HS-27A (cell line): ENCODE measurements at regions not wholly inside any gene's neighbourhood (a gene's known extent, or its start where the extent isn't known, plus 50 kb on each side); places are given as distances from the start of the nearest gene placed in this dataset.
"Not testable (repeated sequence)": the region's sequence is repeated elsewhere in the genome, so short reads cannot be mapped to it uniquely, and the experiment has no call there.

Experiments
- DNase-seq: peaks from one replicate; pipeline ENCODE4 v3.0.0-alpha.2; 2012; ENCODE audit warnings: low read depth, missing footprints

DNA sequence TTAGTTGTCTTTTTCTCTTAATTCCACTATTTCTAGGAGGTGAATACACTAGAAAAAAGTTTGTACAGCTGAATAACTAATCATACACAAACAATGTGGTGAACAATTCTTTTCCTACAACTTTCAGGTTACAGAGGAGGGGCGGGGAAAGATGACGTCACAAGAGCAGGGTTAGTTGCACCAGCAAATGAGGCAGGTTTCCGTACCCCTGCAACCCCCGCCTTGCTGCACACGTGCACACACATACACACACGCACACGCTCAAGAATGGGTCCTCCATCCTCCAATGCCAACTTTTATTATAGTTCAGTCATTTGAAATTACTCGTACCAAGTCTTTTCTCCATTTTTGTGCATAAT lies 122.8 kb downstream of the ARL4C start:
- DNase-seq: no peak

DNA sequence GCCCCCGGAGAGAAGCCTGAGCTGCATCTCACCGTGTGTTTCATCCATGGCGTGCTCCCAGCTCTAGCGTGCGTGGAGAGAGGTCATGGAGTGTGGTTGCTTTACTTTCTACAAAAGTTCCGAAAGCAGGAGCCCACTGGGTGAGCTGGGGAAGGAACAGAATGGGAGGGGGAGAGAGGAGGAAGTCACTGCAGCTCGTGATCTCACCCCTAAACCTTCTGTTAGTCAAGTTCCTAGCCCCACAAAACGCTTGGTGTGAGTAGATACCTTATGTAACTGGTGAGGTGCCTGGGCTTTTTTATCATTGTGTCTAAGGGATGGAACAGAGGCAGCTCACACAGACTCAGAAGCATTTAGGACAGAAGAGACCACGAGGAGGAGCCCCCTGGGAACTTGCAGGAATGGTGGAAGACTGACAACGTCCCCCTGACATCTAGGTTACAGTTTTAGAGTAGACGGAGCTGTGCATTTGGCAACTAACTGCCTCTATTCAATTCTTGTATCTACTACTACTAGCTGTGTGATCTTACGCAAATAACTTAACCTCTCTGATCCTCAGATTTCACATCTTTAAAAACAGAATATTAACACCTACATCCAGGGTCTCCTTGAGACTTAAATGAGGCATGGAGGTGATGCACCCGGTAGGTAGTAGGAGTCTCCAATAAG lies 123.3 kb downstream of the ARL4C start:
- DNase-seq: no peak

- no peak for DNase-seq
Observed at GRCh38 chr2:234373060-234373459, 123.8 kb downstream of the ARL4C start.

GRCh38 chr2:234372506-234372905 lies 124.4 kb downstream of the ARL4C start:
- no peak for DNase-seq

DNA sequence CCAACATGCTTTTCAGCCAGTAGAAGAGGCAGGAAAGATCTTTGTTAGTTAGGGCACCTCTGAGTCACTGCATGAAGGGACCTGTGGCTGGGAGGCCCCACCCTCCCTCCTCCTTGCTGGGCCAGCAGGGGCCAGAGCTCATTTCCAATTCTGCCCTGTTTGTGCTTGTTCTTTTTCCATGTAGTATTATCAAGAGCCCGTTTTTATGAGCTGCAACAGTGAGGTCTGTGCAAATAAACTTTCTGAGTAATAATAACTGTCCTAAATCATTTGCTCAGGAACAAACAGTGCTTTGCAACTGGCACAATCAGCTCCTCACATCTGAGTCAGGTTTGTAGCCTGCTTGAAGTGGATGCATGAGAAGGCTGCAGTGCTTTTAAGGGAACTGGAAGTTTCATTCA lies 128.0 kb downstream of the ARL4C start:
- no peak for DNase-seq

GRCh38 chr2:234366891-234367290 lies 130.0 kb downstream of the ARL4C start:
- DNase-seq: no peak

GRCh38 chr2:234364661-234365060 lies 132.2 kb downstream of the ARL4C start:
- no peak for DNase-seq

DNA sequence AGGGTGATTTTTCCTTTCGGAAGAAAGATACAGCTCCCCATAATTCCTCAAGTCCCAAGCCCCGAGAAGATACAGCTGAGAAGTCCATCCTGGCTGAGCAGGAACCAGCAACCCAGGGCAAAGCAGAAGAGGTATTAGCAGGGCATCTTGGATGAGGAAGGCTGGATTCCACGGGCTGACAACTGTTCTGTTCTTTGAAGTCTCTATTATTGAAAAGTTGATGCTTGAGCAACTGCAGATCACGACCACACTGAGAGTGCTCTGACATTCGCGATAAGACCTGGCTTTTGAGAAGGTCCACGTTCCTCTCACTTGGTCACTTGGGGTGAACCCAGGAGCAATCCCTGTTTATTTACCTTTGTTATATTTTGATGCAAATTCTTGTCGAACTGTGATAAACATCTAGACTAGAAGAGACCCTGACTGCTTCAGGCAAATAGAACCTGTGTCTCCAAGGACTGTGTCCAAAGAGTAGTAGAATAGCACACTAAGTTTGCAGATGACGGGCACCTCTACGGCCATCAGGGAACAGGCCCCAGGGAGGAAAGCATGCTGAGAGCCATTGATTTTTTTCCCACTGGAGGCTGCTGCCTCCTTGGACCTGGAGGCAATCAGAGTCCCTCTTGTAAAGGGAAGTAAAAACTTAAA lies 133.1 kb downstream of the ARL4C start:
- DNase-seq: no peak

- DNase-seq: no peak
Observed at GRCh38 chr2:234363011-234363487, 133.8 kb downstream of the ARL4C start.

GRCh38 chr2:234360313-234360975 lies 136.4 kb downstream of the ARL4C start:
- DNase-seq: not testable (repeated sequence)

DNA sequence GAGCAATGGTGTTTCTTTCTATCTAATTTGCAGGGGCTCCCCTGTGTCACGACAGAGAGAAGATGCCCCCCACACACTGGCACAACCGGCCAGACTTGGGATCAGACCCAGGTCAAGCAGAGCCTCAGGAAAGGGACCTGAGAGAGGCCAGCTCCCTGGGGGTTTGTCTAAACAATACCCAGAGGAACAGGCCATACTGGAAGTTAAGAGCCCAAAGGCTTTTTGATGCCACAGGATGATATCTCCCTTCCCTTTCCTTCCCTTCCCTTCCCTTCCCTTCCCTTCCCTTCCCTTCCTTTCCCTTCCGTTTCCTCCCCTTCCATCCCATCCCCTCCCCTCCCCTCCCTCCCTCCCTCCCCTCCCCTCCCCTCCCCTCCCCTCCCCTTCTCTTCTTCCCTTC lies 139.2 kb downstream of the ARL4C start:
- DNase-seq: no peak

- no peak for DNase-seq
Observed at GRCh38 chr2:234355808-234356365, 141.0 kb downstream of the ARL4C start.

DNA sequence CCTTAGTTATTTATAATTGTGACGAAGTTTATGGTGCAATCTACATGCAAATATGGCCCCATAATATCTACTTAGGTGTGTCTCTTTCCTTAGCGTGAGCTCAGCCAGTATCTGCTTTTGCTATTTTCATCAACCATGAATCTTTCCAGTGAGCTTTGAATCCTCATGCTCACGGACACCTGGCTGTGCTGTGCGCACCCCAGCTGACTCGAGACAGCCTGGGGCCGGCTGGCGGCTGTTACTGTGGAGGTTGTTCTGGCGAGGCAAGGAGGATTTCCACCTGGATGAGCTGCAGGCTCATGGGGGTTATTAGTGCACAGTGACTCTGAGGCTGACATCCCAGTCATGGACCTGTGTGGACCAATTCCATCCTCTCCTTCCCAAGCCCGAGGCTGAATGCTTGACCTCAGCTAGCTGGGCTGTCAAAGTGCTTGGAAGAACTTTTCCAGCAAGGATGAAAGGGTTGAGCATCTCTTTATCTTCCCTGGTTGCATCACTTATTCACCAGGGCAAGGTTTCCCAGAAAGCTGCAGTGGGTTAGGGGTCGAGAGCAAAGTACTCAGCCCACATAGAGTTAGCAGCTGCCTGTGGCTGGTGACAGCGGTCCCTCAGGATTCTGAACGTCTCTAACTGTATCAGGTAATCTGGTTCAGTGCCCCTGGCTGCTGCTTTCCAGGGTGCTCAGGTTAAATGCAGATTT lies 141.7 kb downstream of the ARL4C start:
- no peak for DNase-seq

DNA sequence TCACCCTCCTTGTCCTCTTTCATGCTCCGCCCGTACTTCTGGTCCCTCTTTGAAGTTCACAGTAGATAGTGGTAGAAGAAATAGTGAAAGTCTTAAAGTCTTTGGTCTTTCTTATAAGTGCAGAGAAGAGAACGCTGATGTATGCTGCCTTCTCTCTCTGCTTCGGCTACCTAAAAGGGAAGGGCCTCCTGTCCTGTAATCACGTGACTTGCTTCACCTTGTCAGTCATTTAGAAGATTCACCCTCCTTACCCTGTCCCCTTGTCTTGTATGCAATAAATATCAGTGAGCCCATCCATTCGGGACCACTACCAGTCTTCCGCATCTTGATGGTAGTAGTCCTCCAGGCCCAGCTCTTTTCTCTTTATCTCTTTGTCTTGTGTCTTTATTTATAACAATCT lies 144.6 kb downstream of the ARL4C start:
- no peak for DNase-seq

DNA sequence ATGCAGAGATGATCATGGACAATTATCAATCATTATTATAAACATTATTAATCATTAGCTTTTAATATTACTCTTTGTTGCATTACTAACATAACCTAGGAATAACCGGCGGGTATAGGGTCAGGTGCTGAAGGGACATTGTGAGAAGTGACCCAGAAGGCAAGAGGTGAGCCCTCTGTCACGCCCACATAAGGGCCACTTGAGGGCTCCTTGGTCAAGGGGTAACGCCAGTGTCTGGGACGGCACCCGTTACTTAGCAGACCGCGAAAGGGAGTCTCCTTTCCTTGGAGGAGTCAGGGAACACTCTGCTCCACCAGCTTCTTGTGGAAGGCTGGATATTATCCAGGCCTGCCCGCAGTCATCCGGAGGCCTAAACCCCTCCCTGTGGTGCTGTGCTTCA lies 145.0 kb downstream of the ARL4C start:
- DNase-seq: not testable (repeated sequence)

DNA sequence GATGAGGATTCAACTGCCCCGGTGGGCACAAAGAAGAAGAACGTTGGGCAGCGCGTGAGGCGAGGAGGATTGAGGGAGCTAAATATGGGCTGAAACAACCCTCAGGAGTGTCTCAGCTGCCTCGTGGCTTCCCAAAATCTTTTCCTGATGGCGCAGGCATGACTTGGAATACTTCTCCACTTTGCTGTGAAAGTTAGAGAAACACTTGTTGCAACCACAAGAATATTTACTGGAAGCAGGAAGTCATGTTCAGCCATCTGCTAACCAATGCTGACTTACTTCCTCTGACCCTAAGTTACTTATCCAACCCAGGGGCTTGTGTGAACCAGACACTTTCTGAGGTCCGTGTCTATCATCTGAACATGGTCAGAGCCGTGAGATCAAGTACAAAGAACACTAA lies 148.8 kb downstream of the ARL4C start:
- no peak for DNase-seq

GRCh38 chr2:234345921-234346320 lies 151.0 kb downstream of the ARL4C start:
- no peak for DNase-seq

DNA sequence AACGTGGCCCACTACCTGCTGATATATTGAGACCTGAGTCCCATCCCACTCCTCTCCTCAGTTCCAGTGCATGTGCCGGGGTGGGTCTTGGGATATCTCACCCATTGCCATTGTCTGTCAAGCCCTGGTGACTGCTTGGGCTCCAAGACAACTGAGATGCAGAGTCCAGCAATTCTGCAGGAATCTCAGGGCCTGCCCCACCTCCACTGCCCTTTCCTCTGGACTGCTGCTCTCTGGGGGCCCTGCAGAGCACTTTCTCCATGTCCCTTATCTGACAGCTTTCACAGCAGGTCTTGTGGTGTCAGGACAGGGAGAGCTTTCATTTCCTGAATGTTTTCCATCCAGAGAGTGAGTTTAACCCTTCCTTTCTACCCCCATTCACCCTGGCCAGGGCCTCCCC lies 152.9 kb downstream of the ARL4C start:
- DNase-seq: no peak

DNA sequence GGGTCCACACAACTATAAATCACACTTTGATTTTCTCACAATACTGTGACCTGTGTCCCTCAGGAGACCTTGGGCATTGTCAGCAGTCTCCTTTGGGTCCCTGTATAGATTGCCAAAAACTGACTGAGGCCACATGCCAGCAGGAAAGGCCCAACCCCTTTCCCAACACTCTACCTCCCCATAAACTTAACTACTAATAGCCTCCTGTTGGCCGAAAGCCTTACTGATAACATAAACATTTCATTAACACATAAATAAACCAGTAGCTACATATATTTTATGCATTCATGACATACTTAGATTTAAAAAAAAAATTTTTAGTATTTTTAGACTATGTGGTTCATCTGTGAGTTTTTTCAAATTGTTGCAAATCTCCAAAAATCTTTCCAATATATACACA lies 153.5 kb downstream of the ARL4C start:
- DNase-seq: no peak

DNA sequence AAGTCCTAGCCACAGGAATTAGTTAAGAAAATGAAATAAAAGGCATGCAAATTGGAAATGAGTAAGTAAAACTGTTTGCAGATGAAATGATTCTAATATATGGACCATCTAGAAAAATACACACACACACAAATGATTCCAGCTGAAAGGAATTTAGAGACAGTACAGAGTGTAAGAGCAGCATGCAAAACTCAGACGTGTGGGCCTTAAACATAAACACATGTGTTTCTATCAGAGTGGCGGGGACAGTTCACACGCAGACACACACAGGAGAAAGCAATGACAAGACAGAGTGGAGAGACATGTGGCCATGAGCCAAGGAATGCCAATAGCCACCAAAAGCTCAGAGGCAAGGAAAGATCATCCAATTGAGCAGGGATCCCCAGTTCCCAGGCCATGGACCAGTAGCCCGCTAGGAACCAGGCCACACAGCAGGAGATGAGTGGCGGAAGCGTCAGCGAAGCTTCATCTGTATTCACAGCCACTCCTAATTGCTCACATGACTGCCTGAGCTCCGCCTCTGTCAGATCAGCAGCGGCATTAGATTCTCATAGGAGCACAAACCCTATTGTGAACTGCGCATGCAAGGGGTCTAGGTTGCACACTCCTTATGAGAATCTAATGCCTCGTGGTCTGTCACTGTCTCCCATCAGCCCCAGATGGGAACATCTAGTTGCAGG lies 155.4 kb downstream of the ARL4C start:
- DNase-seq: no peak

DNA sequence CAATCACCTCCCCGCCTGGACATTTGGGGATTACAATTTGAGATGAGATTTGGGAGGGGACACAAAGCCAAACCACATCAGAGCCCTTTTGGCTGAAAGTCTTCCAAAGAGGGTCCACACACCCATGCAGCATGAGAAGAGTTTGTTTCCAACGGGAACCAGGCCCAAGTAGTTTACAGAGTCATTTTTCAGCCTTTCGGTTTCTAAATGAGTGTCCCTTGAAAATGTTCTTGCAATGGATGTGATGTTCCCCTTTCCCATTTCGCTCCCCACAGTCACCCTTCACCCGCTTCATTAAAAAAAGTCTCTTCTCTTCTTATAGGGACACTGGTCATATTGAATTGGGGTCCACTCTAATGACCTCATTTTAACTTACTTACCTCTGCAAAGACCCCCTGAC lies 157.4 kb downstream of the ARL4C start:
- no peak for DNase-seq

GRCh38 chr2:234339011-234339410 lies 157.9 kb downstream of the ARL4C start:
- DNase-seq: no peak
